Memory B cell (primary cell): ENCODE measurements at regions not wholly inside any gene's neighbourhood (a gene's known extent, or its start where the extent isn't known, plus 50 kb on each side); places are given as distances from the start of the nearest gene placed in this dataset.

Source experiments
- ATAC-seq: fragments of 150-1000 bp; cut with Tn5 transposase; 2 replicates; pipeline ENCODE4 v1.10.0; 2021; ENCODE audit warnings: low read depth, mild to moderate bottlenecking, moderate library complexity
- DNase-seq, 2 donors: peaks; one replicate each; pipeline ENCODE4 v3.0.0; 2022; ENCODE audit warnings: low spot score in 2 of 2
- H3K27ac Mint-ChIP-seq: one replicate; pipeline ENCODE4 v1.8.0; 2022; ENCODE audit warnings: mild to moderate bottlenecking, moderate library complexity, mixed read lengths
- H3K27me3 Mint-ChIP-seq: one replicate; pipeline ENCODE4 v1.8.0; 2022; ENCODE audit warnings: mixed read lengths
- H3K36me3 Mint-ChIP-seq: one replicate; pipeline ENCODE4 v1.8.0; 2022; ENCODE audit warnings: mild to moderate bottlenecking, mixed read lengths
- H3K4me1 Mint-ChIP-seq: one replicate; pipeline ENCODE4 v1.8.0; 2022; ENCODE audit warnings: mixed read lengths
- H3K4me3 Mint-ChIP-seq: one replicate; pipeline ENCODE4 v1.8.0; 2022; ENCODE audit warnings: mild to moderate bottlenecking, moderate library complexity, mixed read lengths
- H3K9me3 Mint-ChIP-seq: one replicate; pipeline ENCODE4 v1.8.0; 2022; ENCODE audit warnings: mixed read lengths

- ATAC-seq (no peak), DNase-seq (no peak)
- Mint-ChIP-seq H3K9me3 (peaks cover 8% of the 10 kb centered on the region), H3K4me3 (no peak overlapping the region), H3K27ac (no peak overlapping the region), H3K4me1 (peaks cover 5% of the 10 kb centered on the region), H3K36me3 (peaks cover 2% of the 10 kb centered on the region), H3K27me3 (peaks cover 6% of the 10 kb centered on the region)
Observed at GRCh38 chr3:176873261-176873660, 324.0 kb downstream of the TBL1XR1 start.

- peak; percentile 28 to 45 for DNase-seq
- Mint-ChIP-seq H3K27ac (no peak overlapping the region), H3K36me3 (peaks cover 2% of the 10 kb centered on the region), H3K27me3 (peaks cover 6% of the 10 kb centered on the region), H3K9me3 (peaks cover 8% of the 10 kb centered on the region), H3K4me1 (peaks cover 5% of the 10 kb centered on the region), H3K4me3 (no peak overlapping the region)
- peak; percentile 81 for ATAC-seq
Observed at GRCh38 chr3:176872771-176873209, 324.5 kb downstream of the TBL1XR1 start.

GRCh38 chr3:176870451-176870850 lies 326.8 kb downstream of the TBL1XR1 start:
- peaks cover 2% of the 10 kb centered on the region for H3K27me3 Mint-ChIP-seq
- peaks cover 2% of the 10 kb centered on the region for H3K36me3 Mint-ChIP-seq
- DNase-seq (no peak), ATAC-seq (no peak)
- peaks cover 5% of the 10 kb centered on the region for H3K9me3 Mint-ChIP-seq
- no peak overlapping the region for H3K27ac Mint-ChIP-seq
- no peak overlapping the region for H3K4me3 Mint-ChIP-seq
- H3K4me1 Mint-ChIP-seq: peaks cover 5% of the 10 kb centered on the region

- Mint-ChIP-seq H3K4me1 (peaks cover 4% of the 10 kb centered on the region), H3K36me3 (peaks cover 2% of the 10 kb centered on the region), H3K27me3 (peaks cover 2% of the 10 kb centered on the region), H3K4me3 (no peak overlapping the region), H3K27ac (no peak overlapping the region), H3K9me3 (peaks cover 5% of the 10 kb centered on the region)
- DNase-seq: no peak
- peak; percentile 24 for ATAC-seq
Observed at GRCh38 chr3:176867681-176868663, 329.3 kb downstream of the TBL1XR1 start.

- no peak for ATAC-seq
- no peaks in the 10 kb centered on the region for H3K36me3 Mint-ChIP-seq
- no peaks in the 10 kb centered on the region for H3K9me3 Mint-ChIP-seq
- H3K27ac Mint-ChIP-seq: no peak overlapping the region
- H3K27me3 Mint-ChIP-seq: peaks cover 8% of the 10 kb centered on the region
- no peak overlapping the region for H3K4me3 Mint-ChIP-seq
- no peaks in the 10 kb centered on the region for H3K4me1 Mint-ChIP-seq
- no peak for DNase-seq
Observed at GRCh38 chr3:176861137-176861536, 336.1 kb downstream of the TBL1XR1 start.

GRCh38 chr3:176856721-176857120 lies 340.6 kb downstream of the TBL1XR1 start:
- H3K36me3 Mint-ChIP-seq: no peaks in the 10 kb centered on the region
- no peaks in the 10 kb centered on the region for H3K9me3 Mint-ChIP-seq
- DNase-seq: no peak
- peaks cover 7% of the 10 kb centered on the region for H3K27me3 Mint-ChIP-seq
- ATAC-seq: no peak
- no peaks in the 10 kb centered on the region for H3K4me1 Mint-ChIP-seq
- no peak overlapping the region for H3K27ac Mint-ChIP-seq
- H3K4me3 Mint-ChIP-seq: no peak overlapping the region

- H3K27ac Mint-ChIP-seq: no peak overlapping the region
- H3K36me3 Mint-ChIP-seq: no peaks in the 10 kb centered on the region
- no peak overlapping the region for H3K4me3 Mint-ChIP-seq
- ATAC-seq: no peak
- DNase-seq: no peak
- H3K27me3 Mint-ChIP-seq: peaks cover 7% of the 10 kb centered on the region
- H3K9me3 Mint-ChIP-seq: no peaks in the 10 kb centered on the region
- H3K4me1 Mint-ChIP-seq: no peaks in the 10 kb centered on the region
Observed at GRCh38 chr3:176855901-176856486, 341.3 kb downstream of the TBL1XR1 start.

GRCh38 chr3:176855213-176855612 lies 342.1 kb downstream of the TBL1XR1 start:
- H3K27ac Mint-ChIP-seq: no peak overlapping the region
- no peaks in the 10 kb centered on the region for H3K36me3 Mint-ChIP-seq
- ATAC-seq: no peak
- H3K27me3 Mint-ChIP-seq: peaks cover 7% of the 10 kb centered on the region
- H3K4me3 Mint-ChIP-seq: no peak overlapping the region
- no peak for DNase-seq
- H3K9me3 Mint-ChIP-seq: no peaks in the 10 kb centered on the region
- no peaks in the 10 kb centered on the region for H3K4me1 Mint-ChIP-seq

GRCh38 chr3:176850498-176850897 lies 346.8 kb downstream of the TBL1XR1 start:
- H3K4me1 Mint-ChIP-seq: no peaks in the 10 kb centered on the region
- ATAC-seq (no peak), DNase-seq (no peak)
- no peak overlapping the region for H3K4me3 Mint-ChIP-seq
- H3K9me3 Mint-ChIP-seq: no peaks in the 10 kb centered on the region
- H3K27me3 Mint-ChIP-seq: no peaks in the 10 kb centered on the region
- no peaks in the 10 kb centered on the region for H3K36me3 Mint-ChIP-seq
- no peak overlapping the region for H3K27ac Mint-ChIP-seq

GRCh38 chr3:176848431-176849214 lies 348.7 kb downstream of the TBL1XR1 start:
- Mint-ChIP-seq H3K4me1 (no peaks in the 10 kb centered on the region), H3K36me3 (no peaks in the 10 kb centered on the region), H3K27ac (no peak overlapping the region), H3K27me3 (peaks cover under 1% of the 10 kb centered on the region), H3K4me3 (no peak overlapping the region), H3K9me3 (no peaks in the 10 kb centered on the region)
- DNase-seq: no peak
- ATAC-seq: no peak

GRCh38 chr3:176842914-176843313 lies 354.4 kb downstream of the TBL1XR1 start:
- DNase-seq (no peak), ATAC-seq (no peak)
- Mint-ChIP-seq H3K9me3 (no peaks in the 10 kb centered on the region), H3K36me3 (no peaks in the 10 kb centered on the region), H3K4me1 (no peaks in the 10 kb centered on the region), H3K4me3 (no peak overlapping the region), H3K27ac (no peak overlapping the region), H3K27me3 (peaks cover 1% of the 10 kb centered on the region)

- no peaks in the 10 kb centered on the region for H3K4me1 Mint-ChIP-seq
- no peak overlapping the region for H3K27ac Mint-ChIP-seq
- DNase-seq (no peak), ATAC-seq (no peak)
- H3K4me3 Mint-ChIP-seq: no peak overlapping the region
- H3K27me3 Mint-ChIP-seq: peaks cover 1% of the 10 kb centered on the region
- no peaks in the 10 kb centered on the region for H3K36me3 Mint-ChIP-seq
- no peaks in the 10 kb centered on the region for H3K9me3 Mint-ChIP-seq
Observed at GRCh38 chr3:176840641-176841286, 356.5 kb downstream of the TBL1XR1 start.

- ATAC-seq (no peak), DNase-seq (no peak)
- Mint-ChIP-seq H3K27me3 (peaks cover 1% of the 10 kb centered on the region), H3K4me3 (no peak overlapping the region), H3K9me3 (no peaks in the 10 kb centered on the region), H3K36me3 (no peaks in the 10 kb centered on the region), H3K4me1 (no peaks in the 10 kb centered on the region), H3K27ac (no peak overlapping the region)
Observed at GRCh38 chr3:176839901-176840300, 357.4 kb downstream of the TBL1XR1 start.
